ENCODE measurements at regions not wholly inside any gene's neighbourhood (a gene's known extent, or its start where the extent isn't known, plus 50 kb on each side); places are given as distances from the start of the nearest gene placed in this dataset.

- no peak for DNase-seq (ENCODE audit: low read depth)
Measured at GRCh38 chr2:47236503-47237215, 60.3 kb upstream of the CALM2 start.

- no peak for DNase-seq (ENCODE audit: low read depth)
Measured at GRCh38 chr2:47235132-47235531, 58.8 kb upstream of the CALM2 start.

GRCh38 chr2:47234456-47234855 lies 58.1 kb upstream of the CALM2 start:
- DNase-seq (ENCODE audit: low read depth), result no peak

GRCh38 chr2:47232738-47233415 lies 56.6 kb upstream of the CALM2 start:
- no peak for DNase-seq (ENCODE audit: low read depth)

GRCh38 chr2:47230418-47230817 lies 54.1 kb upstream of the CALM2 start:
- no peak for DNase-seq (ENCODE audit: low read depth)

DNA sequence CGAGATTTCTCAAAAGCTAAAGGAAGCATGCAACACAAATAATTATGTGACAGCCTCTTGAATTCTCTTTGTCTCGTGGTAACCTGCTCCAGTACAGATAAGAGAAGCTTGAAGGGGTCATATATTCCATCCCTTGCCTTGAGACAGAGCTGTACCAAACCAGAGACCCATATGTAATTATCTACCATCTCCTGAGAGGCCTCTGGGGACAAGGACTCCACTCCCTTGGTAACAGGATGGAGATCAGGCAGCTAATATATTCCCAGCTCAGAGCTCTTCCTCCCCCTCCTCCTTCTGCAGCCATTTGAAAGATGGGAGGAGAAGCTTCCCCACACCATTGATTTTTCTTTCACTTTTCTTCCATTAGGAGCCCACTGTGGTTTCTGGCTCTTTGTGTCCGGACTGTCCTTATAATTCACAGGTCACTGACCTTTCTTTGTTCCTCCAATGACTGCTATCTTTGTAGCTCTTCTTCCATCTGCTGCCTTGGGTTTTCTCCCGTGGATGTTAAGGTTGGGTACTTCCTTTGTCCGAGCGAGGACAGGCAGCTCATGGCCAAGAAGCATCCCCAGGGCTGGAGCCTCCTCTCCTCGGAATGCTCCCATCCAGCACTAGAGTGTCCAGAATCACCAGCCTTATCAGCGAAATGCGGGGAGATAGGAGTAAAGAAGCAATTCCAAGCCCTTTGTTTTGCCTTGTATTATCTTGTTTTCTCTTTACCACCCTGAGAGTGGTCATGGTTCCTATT lies 51.4 kb upstream of the CALM2 start:
- no peak for DNase-seq (ENCODE audit: low read depth)

- DNase-seq (ENCODE audit: low read depth), result no peak
Measured at GRCh38 chr2:47226923-47227220, 50.6 kb upstream of the CALM2 start.

DNA sequence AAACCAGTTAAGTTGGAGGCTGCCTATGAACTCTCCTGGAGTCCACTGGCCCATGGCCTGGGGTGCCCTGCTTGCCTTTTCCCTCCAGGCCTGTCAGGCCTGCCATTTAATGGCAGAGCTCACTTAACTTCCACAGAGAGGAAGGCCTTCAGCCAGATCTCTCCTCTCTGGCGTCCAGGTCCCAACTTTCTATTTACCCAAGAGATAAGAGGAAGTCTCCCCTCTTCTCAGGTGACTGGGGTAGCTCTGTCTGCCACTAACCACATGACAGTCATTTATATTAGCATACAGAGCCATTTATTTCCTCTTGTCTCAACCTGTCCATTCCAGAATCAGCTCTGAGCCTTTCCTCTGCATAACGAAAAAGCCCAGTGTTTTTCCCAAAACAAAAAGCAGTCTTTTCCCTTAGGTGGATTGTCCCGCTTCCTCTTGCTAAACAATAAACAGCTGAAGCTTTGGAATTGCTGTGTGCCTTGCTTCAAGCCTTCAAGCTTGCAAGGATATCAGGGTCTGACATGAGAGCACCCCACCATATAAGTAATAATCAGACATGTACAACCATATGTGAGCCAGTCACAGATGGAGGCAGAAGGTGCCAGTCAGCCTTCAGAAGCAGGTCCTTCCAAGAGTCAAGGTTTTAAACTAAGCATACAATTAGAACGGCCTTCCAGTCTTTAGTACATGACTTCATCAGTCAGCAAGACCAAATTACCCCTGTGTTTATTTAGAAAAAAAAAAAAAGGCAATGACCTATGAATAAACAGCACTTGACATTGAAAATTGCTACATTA lies 50.0 kb upstream of the CALM2 start:
- no peak for DNase-seq (ENCODE audit: low read depth)

All from T follicular helper cell (primary cell).